Esophagus muscularis mucosa (tissue), 4 donors: ENCODE measurements at regions not wholly inside any gene's neighbourhood (a gene's known extent, or its start where the extent isn't known, plus 50 kb on each side); places are given as distances from the start of the nearest gene placed in this dataset.

Experiments
- DNase-seq: peaks from one replicate; pipeline ENCODE4 v3.0.0-alpha.2; 2017; ENCODE audit errors: extremely low spot score
- H3K27ac ChIP-seq, 4 donors: fragments of 200-600 bp; sonication (generic); replicated peaks in 1 of 4; 1 replicate in 3 of 4; 2 replicates in 1 of 4; pipeline ENCODE4 v1.5.1; 2016 to 2019; ENCODE audit warnings: mild to moderate bottlenecking in 1 of 4
- H3K27me3 ChIP-seq, 4 donors: fragments of 200-600 bp; sonication (generic); one replicate each; pipeline versions ENCODE4 v1.5.1 to v1.6.0; 2016 to 2019
- H3K36me3 ChIP-seq, 4 donors: fragments of 200-600 bp; sonication (generic); one replicate each; pipeline ENCODE4 v1.5.1; 2016 to 2019
- H3K4me1 ChIP-seq, 4 donors: fragments of 200-600 bp; sonication (generic); one replicate each; pipeline ENCODE4 v1.5.1; 2016 to 2019
- H3K4me3 ChIP-seq, 4 donors: fragments of 200-600 bp; sonication (generic); 1 replicate in 2 of 4; 2 replicates in 2 of 4; pipeline ENCODE4 v1.5.1; 2016 to 2019; ENCODE audit warnings: mild to moderate bottlenecking in 4 of 4, moderate library complexity in 1 of 4
- H3K9me3 ChIP-seq, 4 donors: fragments of 200-600 bp; sonication (generic); 1 replicate in 3 of 4; 2 replicates in 1 of 4; pipeline ENCODE4 v1.5.1; 2016 to 2019
- EP300 ChIP-seq: sonication (generic); formaldehyde crosslinking; IDR thresholded peaks from one replicate; pipeline ENCODE4 v1.6.1; 2017; ENCODE audit warnings: antibody characterized with exemption
- POLR2A ChIP-seq: fragments of 450-650 bp; IDR thresholded peaks from one replicate; pipeline ENCODE4 v1.6.1; 2017; ENCODE audit warnings: antibody characterized with exemption, moderate library complexity, mild to moderate bottlenecking, low read depth
- POLR2AphosphoS5 ChIP-seq, 2 donors: sonication (generic); formaldehyde crosslinking; IDR thresholded peaks; one replicate each; pipeline ENCODE4 v1.6.1; 2017; ENCODE audit warnings: antibody characterized with exemption in 2 of 2
- WGBS: methylation state at CpG from one replicate; pipeline ENCODE4 v1.1.5; 2018; 5-methylcytosine and 5-hydroxymethylcytosine counted together
- intact Hi-C: fragments of 100-400 bp; cut with DNase I; formaldehyde crosslinking; loops from one replicate; pipeline ENCODE4 v1.15.1; 2023
- TF ChIP-seq, protein P1 (sequence below), 3 experiments: fragments of 200-600 bp in 2 of 3; fragments of 450-650 bp in 1 of 3; sonication (generic) in 2 of 3; IDR thresholded peaks; one replicate each; pipeline ENCODE4 v1.5.1; 2017 to 2019; ENCODE audit warnings: antibody characterized with exemption in 3 of 3, mild to moderate bottlenecking in 2 of 3, moderate library complexity in 1 of 3

DNA sequence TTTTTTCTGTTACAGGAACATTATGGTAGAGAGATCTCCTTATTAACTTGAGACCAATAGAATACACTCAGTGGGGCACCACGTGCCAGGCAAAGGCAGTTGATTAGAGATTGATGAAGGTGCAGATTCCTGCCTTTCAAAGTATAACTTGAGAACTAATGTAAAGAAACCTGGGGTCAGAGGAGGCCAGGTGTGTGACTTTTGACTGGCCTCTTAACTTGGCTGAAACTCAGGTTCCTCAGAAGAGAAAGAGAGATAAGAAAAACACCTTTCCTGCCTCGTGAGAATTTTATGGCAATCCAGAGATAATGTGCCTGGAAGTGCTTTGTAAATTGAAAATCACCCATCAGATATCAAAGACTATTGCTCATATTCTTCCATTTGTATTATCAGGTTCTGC, 110.7 kb upstream of the GZMB start:
- no peaks in the 10 kb centered on the region for H3K36me3 ChIP-seq
- H3K4me3 ChIP-seq = no peak overlapping the region
- intact Hi-C loops = no loop called here
- H3K9me3 ChIP-seq = peaks cover 0 to 3% (median 0%) of the 10 kb centered on the region in 4 donors
- WGBS = 81% methylated on average over 2 of the region's 2 CpGs
- H3K4me1 ChIP-seq = no peaks in the 10 kb centered on the region
- no peak overlapping the region for H3K27ac ChIP-seq
- DNase-seq = no peak
- no peak for TF ChIP-seq POLR2A
- TF ChIP-seq, protein P1, sequence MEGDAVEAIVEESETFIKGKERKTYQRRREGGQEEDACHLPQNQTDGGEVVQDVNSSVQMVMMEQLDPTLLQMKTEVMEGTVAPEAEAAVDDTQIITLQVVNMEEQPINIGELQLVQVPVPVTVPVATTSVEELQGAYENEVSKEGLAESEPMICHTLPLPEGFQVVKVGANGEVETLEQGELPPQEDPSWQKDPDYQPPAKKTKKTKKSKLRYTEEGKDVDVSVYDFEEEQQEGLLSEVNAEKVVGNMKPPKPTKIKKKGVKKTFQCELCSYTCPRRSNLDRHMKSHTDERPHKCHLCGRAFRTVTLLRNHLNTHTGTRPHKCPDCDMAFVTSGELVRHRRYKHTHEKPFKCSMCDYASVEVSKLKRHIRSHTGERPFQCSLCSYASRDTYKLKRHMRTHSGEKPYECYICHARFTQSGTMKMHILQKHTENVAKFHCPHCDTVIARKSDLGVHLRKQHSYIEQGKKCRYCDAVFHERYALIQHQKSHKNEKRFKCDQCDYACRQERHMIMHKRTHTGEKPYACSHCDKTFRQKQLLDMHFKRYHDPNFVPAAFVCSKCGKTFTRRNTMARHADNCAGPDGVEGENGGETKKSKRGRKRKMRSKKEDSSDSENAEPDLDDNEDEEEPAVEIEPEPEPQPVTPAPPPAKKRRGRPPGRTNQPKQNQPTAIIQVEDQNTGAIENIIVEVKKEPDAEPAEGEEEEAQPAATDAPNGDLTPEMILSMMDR (IDR thresholded peaks at IDR 0.05) = no peak
- no peak for TF ChIP-seq EP300
- TF ChIP-seq POLR2AphosphoS5 (IDR thresholded peaks at IDR 0.05) = no peak
- H3K27me3 ChIP-seq = no peaks in the 10 kb centered on the region

DNA sequence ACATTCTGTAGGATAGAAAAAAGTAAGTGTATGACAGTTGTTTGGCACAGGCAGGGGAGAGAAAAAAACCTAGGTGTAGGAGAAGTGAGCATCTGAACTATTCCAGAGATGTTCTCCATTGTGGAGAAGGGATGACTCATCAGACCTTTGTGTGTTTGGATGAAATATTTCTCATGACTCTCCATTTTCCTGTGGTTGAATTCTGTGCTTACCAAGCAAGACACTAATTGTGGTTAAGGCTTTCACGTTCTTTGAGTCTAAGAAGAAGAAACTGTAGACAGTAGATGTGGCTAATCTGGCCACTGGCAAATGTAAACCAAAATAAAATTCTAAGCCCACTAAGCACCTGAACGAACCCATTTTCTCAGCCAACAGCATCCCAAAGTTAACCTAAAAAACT, 107.9 kb upstream of the GZMB start:
- TF ChIP-seq, protein P1 (IDR thresholded peaks at IDR 0.05) = no peak
- TF ChIP-seq POLR2AphosphoS5 (IDR thresholded peaks at IDR 0.05) (no peak), EP300 (no peak), POLR2A (no peak)
- Histone ChIP-seq H3K9me3 (no peaks in the 10 kb centered on the region), H3K36me3 (no peaks in the 10 kb centered on the region), H3K4me1 (no peaks in the 10 kb centered on the region), H3K27me3 (no peaks in the 10 kb centered on the region), H3K27ac (peak overlapping the region in 1 of 4 donors; percentile 40), H3K4me3 (no peak overlapping the region)
- DNase-seq = no peak
- 68% methylated on average over 2 of the region's 2 CpGs for WGBS
- intact Hi-C loops = no loop called here

DNA sequence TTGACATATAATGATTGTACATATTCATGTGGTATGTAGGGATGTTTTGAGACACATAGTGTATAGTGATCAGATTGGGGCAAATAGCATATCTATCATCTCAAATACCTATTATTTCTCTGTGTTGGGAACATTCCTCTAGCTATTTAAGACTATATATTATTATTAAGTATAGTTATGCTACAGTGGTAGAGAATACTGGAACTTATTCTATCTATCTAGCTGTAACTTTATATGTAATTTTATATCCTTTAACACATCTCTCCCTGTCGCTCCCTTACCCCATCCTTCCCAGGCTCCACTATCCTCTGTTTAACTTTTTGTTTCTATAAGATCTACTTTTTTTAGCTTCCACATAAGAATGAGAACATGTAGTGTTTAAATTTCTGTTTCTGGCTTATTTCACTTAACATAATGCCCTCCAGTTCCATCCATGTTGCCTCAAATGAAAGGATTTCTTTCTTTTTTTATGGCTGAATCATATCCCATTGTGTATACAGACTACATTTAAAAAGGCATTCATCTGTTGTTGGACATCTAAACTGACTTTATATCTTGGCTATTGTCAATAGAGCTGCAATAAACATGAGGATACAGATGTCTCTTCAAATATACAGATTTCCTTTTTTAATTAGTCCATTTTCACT, 102.1 kb upstream of the GZMB start:
- peaks cover 0 to 11% (median 8%) of the 10 kb centered on the region in 4 donors for H3K4me1 ChIP-seq
- no peaks in the 10 kb centered on the region for H3K9me3 ChIP-seq
- TF ChIP-seq POLR2AphosphoS5 (IDR thresholded peaks at IDR 0.05) = no peak
- no peak for TF ChIP-seq POLR2A
- TF ChIP-seq, protein P1 (IDR thresholded peaks at IDR 0.05) = no peak
- TF ChIP-seq EP300 = no peak
- intact Hi-C loops = loop anchor here (2.0 to 5.0 kb wide), 4 partner anchors 25 to 416 kb away; no protein-coding TSS in a partner anchor
- no peak overlapping the region for H3K4me3 ChIP-seq
- H3K27me3 ChIP-seq = no peaks in the 10 kb centered on the region
- no peak overlapping the region for H3K27ac ChIP-seq
- no peaks in the 10 kb centered on the region for H3K36me3 ChIP-seq
- 89% methylated on average over 1 of the region's 1 CpG for WGBS
- no peak for DNase-seq

DNA sequence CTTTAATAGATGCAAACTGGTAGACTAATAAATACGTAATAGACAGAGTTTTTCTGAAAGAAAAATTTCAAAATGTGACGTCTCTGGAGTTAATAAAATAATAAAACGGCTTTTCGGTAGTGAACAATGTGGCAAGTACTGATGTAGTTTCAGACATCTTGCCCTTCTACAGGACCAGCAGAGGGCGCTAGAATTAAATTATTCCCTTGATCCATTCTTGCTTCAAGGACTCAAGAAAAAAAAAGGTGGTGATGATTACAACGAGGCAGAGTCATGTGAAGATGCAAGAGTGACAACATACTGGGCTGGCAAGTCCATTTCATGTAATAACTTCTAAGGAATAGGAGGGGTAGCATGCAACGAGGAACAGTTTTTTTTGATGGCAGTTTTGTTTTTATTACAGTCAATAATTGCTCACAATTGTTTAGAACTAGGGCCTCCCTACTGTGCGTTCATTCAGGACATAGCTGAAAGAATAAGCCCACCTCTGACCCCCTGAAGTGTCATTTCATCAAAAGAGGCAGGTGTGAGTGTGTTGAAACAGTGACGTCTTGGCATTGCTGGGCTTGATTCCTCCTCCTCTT, 101.0 kb upstream of the GZMB start:
- DNase-seq = no peak
- no peaks in the 10 kb centered on the region for H3K36me3 ChIP-seq
- WGBS = 34% methylated on average over 9 of the region's 9 CpGs
- TF ChIP-seq POLR2AphosphoS5 (IDR thresholded peaks at IDR 0.05) = no peak
- TF ChIP-seq POLR2A = no peak
- TF ChIP-seq, protein P1 (IDR thresholded peaks at IDR 0.05) = peak; percentile 76 to 85 (median 79)
- no peaks in the 10 kb centered on the region for H3K9me3 ChIP-seq
- peaks cover 0 to 11% (median 8%) of the 10 kb centered on the region in 4 donors for H3K4me1 ChIP-seq
- intact Hi-C loops = loop anchor here (2.0 to 5.0 kb wide), 4 partner anchors 24 to 417 kb away; no protein-coding TSS in a partner anchor
- no peak overlapping the region for H3K27ac ChIP-seq
- H3K27me3 ChIP-seq = no peaks in the 10 kb centered on the region
- no peak overlapping the region for H3K4me3 ChIP-seq
